ENCODE measurements at regions not wholly inside any gene's neighbourhood (a gene's known extent, or its start where the extent isn't known, plus 50 kb on each side); places are given as distances from the start of the nearest gene placed in this dataset.

DNA sequence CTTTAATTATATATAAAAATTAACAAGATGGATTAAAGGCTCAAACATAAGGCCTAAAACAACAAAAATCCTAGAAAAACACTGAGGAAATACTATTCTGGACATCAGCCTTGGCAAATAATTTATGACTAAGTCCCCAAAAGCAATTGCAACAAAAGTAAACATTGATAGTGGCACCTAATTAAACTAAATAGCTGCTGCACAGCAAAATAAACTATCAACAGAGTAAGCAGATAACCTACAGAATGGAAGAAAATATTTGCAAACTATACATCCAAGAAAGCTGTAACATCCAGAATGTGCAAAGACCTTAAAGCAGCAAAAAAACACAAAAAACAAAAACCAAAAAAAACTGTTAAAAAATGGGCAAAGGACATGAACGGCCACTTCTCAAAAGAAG lies 384.0 kb upstream of the SEMA3D start:
- no peaks in the 10 kb centered on the region for H3K36me3 ChIP-seq (ENCODE audit: control insufficient read depth, insufficient read depth, low read length)
- H3K27ac ChIP-seq (ENCODE audit: extremely low read depth, low read depth, low read length): no peak overlapping the region
- H3K79me2 ChIP-seq (ENCODE audit: control insufficient read depth, insufficient read depth, low read length): no peaks in the 10 kb centered on the region
- H3K4me2 ChIP-seq (ENCODE audit: insufficient read depth, low read length): no peak overlapping the region
- intact Hi-C loops (cut with micrococcal nuclease) (no loop called here), in situ Hi-C loops (cut with MboI) (no loop called here)
- H3K4me1 ChIP-seq (replicated peaks in 1 of 2; ENCODE audit: control insufficient read depth in 2 of 2, insufficient read depth in 2 of 2, low read length in 2 of 2): no peaks in the 10 kb centered on the region
- H3K9me3 ChIP-seq (replicated peaks; ENCODE audit: control insufficient read depth, insufficient read depth, low read depth, low read length): no peaks in the 10 kb centered on the region; the same call in 1 of the 2 replicates
- WGBS (ENCODE audit: insufficient coverage, low coverage, missing lambda C conversion rate): 0% methylated on average over 1 of the region's 1 CpG
- no peak overlapping the region for H2AFZ ChIP-seq (ENCODE audit: low read depth, low read length)
- ATAC-seq (no peak), FAIRE-seq (no peak), DNase-seq (ENCODE audit: extremely low read depth in 1 of 4, low spot score in 3 of 4) (no peak)
- TF ChIP-seq SMAD4 (CRISPR knock-in tag; conservative IDR thresholded peaks at IDR 0.05): no peak
- TF ChIP-seq ZNF3 (CRISPR knock-in tag; IDR thresholded peaks at IDR 0.05): no peak
- TF ChIP-seq, protein P1, sequence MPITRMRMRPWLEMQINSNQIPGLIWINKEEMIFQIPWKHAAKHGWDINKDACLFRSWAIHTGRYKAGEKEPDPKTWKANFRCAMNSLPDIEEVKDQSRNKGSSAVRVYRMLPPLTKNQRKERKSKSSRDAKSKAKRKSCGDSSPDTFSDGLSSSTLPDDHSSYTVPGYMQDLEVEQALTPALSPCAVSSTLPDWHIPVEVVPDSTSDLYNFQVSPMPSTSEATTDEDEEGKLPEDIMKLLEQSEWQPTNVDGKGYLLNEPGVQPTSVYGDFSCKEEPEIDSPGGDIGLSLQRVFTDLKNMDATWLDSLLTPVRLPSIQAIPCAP (CRISPR knock-in tag; IDR thresholded peaks at IDR 0.05; ENCODE audit: borderline replicate concordance): no peak
- TF ChIP-seq FOXP1 (CRISPR knock-in tag; IDR thresholded peaks at IDR 0.05): no peak
- TF ChIP-seq XRCC3 (IDR thresholded peaks at IDR 0.05): no peak
- no peak for TF ChIP-seq RAD21 (CRISPR knock-in tag; conservative IDR thresholded peaks at IDR 0.05 in 1 of 2, IDR thresholded peaks at IDR 0.05 in 1 of 2)
- TF ChIP-seq ZNF184 (CRISPR knock-in tag; IDR thresholded peaks at IDR 0.05): no peak
- no peak for TF ChIP-seq MCM3 (IDR thresholded peaks at IDR 0.05)
- TF ChIP-seq, protein P2, sequence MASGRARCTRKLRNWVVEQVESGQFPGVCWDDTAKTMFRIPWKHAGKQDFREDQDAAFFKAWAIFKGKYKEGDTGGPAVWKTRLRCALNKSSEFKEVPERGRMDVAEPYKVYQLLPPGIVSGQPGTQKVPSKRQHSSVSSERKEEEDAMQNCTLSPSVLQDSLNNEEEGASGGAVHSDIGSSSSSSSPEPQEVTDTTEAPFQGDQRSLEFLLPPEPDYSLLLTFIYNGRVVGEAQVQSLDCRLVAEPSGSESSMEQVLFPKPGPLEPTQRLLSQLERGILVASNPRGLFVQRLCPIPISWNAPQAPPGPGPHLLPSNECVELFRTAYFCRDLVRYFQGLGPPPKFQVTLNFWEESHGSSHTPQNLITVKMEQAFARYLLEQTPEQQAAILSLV (tag; IDR thresholded peaks at IDR 0.05): no peak
- no peak for TF ChIP-seq ZNF79 (CRISPR knock-in tag; IDR thresholded peaks at IDR 0.05; ENCODE audit: low read depth)
- no peak for TF ChIP-seq RBM25 (IDR thresholded peaks at IDR 0.05; ENCODE audit: low read depth, low read length, severe bottlenecking)
- TF ChIP-seq, protein P3, sequence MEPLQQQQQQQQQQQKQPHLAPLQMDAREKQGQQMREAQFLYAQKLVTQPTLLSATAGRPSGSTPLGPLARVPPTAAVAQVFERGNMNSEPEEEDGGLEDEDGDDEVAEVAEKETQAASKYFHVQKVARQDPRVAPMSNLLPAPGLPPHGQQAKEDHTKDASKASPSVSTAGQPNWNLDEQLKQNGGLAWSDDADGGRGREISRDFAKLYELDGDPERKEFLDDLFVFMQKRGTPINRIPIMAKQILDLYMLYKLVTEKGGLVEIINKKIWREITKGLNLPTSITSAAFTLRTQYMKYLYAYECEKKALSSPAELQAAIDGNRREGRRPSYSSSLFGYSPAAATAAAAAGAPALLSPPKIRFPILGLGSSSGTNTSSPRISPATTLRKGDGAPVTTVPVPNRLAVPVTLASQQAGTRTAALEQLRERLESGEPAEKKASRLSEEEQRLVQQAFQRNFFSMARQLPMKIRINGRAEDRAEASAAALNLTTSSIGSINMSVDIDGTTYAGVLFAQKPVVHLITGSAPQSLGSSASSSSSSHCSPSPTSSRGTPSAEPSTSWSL (CRISPR knock-in tag; IDR thresholded peaks at IDR 0.05; ENCODE audit: borderline replicate concordance): no peak
- no peak for TF ChIP-seq ZNF699 (CRISPR knock-in tag; IDR thresholded peaks at IDR 0.05; ENCODE audit: insufficient replicate concordance)
- TF ChIP-seq ETV6 (IDR thresholded peaks at IDR 0.05; ENCODE audit: borderline replicate concordance in 1 of 2, low read depth in 2 of 2, low read length in 1 of 2): no peak
- no peak for TF ChIP-seq ETV6 (CRISPR knock-in tag; IDR thresholded peaks at IDR 0.05; ENCODE audit: borderline replicate concordance)
- no peak for TF ChIP-seq KLF1 (tag; IDR thresholded peaks at IDR 0.05)
- no peak for TF ChIP-seq ZKSCAN8 (CRISPR knock-in tag; IDR thresholded peaks at IDR 0.05)
- no peak for TF ChIP-seq NEUROD1 (IDR thresholded peaks at IDR 0.05; ENCODE audit: borderline replicate concordance, low read depth, low read length, partially characterized antibody)
- no peak for TF ChIP-seq USF2 (CRISPR knock-in tag; IDR thresholded peaks at IDR 0.05)
- no peak for TF ChIP-seq ETV1 (tag; conservative IDR thresholded peaks at IDR 0.05; ENCODE audit: low read depth)
- TF ChIP-seq ZBTB1 (CRISPR knock-in tag; IDR thresholded peaks at IDR 0.05; ENCODE audit: borderline replicate concordance, low read depth): no peak
- H3K27me3 ChIP-seq (ENCODE audit: control insufficient read depth in 2 of 2, insufficient read depth in 2 of 2, low read length in 2 of 2): no peaks in the 10 kb centered on the region
- no peak overlapping the region for H3K9ac ChIP-seq (ENCODE audit: insufficient read depth in 1 of 2, low read depth in 2 of 2, low read length in 2 of 2)
- CTCF ChIA-PET (ENCODE audit: low intra/inter-chr PET ratio): no interaction called here
- no peaks in the 10 kb centered on the region for H4K20me1 ChIP-seq (replicated peaks; ENCODE audit: control insufficient read depth, insufficient read depth, low read length)
- BruUV-seq (replicated peaks): no TSS peak
- no peaks in the 10 kb centered on the region for H3K9me1 ChIP-seq (ENCODE audit: control insufficient read depth, insufficient read depth, low read length)
- no peak overlapping the region for H3K4me3 ChIP-seq
- POLR2A ChIA-PET: no interaction called here

Measured in K562 (cell line).